BJ (cell line): ENCODE measurements at regions not wholly inside any gene's neighbourhood (a gene's known extent, or its start where the extent isn't known, plus 50 kb on each side); places are given as distances from the start of the nearest gene placed in this dataset. TPM values are rescaled to one million over a fixed set of nuclear protein-coding genes. Genes with fewer than 3 reads are reported as not detected.

Experiments
- CTCF ChIA-PET: fragments of 350-600 bp; formaldehyde crosslinking; extraction: SDS; loops from one replicate; lab custom pipeline; 2021; ENCODE audit warnings: antibody characterized with exemption, inconsistent platforms; lab: Yijun Ruan, JAX
- POLR2A ChIA-PET: fragments of 300-600 bp; sonication (Branson Sonifier 250); formaldehyde crosslinking; extraction: SDS; loops from one replicate; lab custom pipeline; 2021; ENCODE audit warnings: antibody characterized with exemption; lab: Charles Lee
- DNase-seq: peaks from one replicate; pipeline ENCODE4 v3.0.0-alpha.2; 2011; ENCODE audit warnings: low read depth
- H3K27me3 ChIP-seq: 2 replicates; pipeline ENCODE4 v1.6.0; 2011; ENCODE audit warnings: low read length; ENCODE audit not compliant: control insufficient read depth, insufficient read depth
- H3K36me3 ChIP-seq: 2 replicates; pipeline ENCODE4 v1.5.1; 2011; ENCODE audit warnings: low read length; ENCODE audit not compliant: control insufficient read depth, insufficient read depth
- H3K4me3 ChIP-seq: 2 replicates; pipeline ENCODE4 v1.5.1; 2011; ENCODE audit warnings: low read depth, mild to moderate bottlenecking, control low read depth, low read length
- small RNA-seq: library from RNA; depleted of rRNA; stranded (forward); fragments of <200 nt; gene quantifications from one replicate; pipeline ENCODE3, GENCODE V24; 2012; ENCODE audit warnings: low replicate concordance, low read depth; ENCODE audit not compliant: insufficient read length
- TF ChIP-seq, protein P1 (sequence below): IDR thresholded peaks from 2 replicates; pipeline ENCODE4 v1.5.1; 2011; ENCODE audit warnings: low read depth, mild to moderate bottlenecking, control low read depth, inconsistent platforms, low read length, moderate library complexity; ENCODE audit not compliant: insufficient read depth

DNA sequence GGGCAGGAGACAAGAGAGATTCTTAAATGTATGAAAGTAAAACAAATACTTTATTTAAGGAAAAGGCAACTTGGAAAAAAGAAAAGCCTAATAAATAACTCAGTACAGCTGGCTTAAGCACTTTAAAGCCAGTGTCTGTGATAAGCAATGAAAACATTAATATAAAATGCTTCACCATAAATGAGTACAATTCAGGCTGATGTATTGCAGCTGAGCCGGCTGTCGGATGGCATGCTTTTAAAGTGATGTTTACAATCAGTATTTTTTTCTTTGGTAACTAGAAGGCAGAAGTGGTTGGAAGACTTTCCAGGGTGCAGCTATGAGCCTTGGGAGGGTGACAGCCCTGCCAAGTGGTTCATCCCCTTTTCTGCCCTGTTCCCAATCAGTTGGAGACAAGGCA lies 58.7 kb upstream of the CELF4 start:
- no peak for DNase-seq
- no peaks in the 10 kb centered on the region for H3K36me3 ChIP-seq
- ChIA-PET CTCF (no interaction called here), POLR2A (no interaction called here)
- TF ChIP-seq, protein P1, sequence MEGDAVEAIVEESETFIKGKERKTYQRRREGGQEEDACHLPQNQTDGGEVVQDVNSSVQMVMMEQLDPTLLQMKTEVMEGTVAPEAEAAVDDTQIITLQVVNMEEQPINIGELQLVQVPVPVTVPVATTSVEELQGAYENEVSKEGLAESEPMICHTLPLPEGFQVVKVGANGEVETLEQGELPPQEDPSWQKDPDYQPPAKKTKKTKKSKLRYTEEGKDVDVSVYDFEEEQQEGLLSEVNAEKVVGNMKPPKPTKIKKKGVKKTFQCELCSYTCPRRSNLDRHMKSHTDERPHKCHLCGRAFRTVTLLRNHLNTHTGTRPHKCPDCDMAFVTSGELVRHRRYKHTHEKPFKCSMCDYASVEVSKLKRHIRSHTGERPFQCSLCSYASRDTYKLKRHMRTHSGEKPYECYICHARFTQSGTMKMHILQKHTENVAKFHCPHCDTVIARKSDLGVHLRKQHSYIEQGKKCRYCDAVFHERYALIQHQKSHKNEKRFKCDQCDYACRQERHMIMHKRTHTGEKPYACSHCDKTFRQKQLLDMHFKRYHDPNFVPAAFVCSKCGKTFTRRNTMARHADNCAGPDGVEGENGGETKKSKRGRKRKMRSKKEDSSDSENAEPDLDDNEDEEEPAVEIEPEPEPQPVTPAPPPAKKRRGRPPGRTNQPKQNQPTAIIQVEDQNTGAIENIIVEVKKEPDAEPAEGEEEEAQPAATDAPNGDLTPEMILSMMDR = no peak
- no peaks in the 10 kb centered on the region for H3K27me3 ChIP-seq
- no peak overlapping the region for H3K4me3 ChIP-seq

DNA sequence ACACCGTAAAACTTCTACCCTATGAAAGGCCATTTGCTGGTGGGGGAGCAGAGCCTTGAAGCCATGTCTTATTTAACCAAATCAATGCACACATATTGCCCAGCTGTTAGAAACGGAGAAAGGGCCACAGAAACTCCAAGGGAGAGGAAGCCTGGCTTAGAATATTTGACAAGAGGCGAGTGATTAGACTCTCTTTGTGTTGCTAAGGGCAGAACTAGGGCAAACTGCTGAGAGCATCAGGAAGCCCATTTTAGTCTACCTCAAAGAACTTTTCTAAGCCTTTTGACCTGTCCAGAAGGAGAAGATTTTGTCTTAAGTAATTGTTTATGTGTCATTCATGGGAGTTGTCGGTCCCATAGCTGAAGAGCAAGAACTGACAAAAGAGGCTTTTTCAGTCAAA lies 54.4 kb upstream of the CELF4 start:
- POLR2A ChIA-PET = no interaction called here
- no peaks in the 10 kb centered on the region for H3K27me3 ChIP-seq
- no peak for DNase-seq
- no peak overlapping the region for H3K4me3 ChIP-seq
- H3K36me3 ChIP-seq = no peaks in the 10 kb centered on the region
- TF ChIP-seq, protein P1 = no peak
- CTCF ChIA-PET = no interaction called here

DNA sequence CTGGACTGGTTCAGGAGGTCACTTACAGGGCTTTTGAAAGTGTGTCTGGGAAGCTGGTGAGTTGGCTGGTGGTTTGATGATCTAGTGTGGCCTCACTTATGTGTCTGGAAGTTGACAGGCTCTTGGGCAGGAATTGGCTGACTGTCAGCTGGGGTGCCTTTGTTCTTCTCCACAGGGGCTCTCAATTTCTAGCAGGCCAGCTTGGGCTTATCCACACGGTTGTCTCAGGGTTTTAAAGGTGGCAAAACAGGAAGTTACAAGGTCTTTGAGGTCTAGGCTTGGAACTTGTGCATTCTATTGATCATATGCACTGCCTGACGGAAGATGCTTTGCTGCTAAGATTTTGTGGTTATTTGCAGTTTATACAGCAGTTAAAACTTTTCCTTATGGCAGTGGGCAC lies 52.0 kb upstream of the CELF4 start:
- H3K36me3 ChIP-seq = no peaks in the 10 kb centered on the region
- POLR2A ChIA-PET = no interaction called here
- CTCF ChIA-PET = no interaction called here
- H3K27me3 ChIP-seq = no peaks in the 10 kb centered on the region
- no peak overlapping the region for H3K4me3 ChIP-seq
- DNase-seq = no peak
- TF ChIP-seq, protein P1 = no peak

Small RNA genes in the stretch of these regions (small RNA-seq; reads per million reads assigned to genes)
- not detected for gene AC011712.1
- gene MIR4318 = not detected
- not detected for gene MIR5583-1
- gene RN7SKP182 = not detected
- not detected for gene RNU6-1242P
- not detected for gene RNU6-706P
